ENCODE measurements at regions not wholly inside any gene's neighbourhood (a gene's known extent, or its start where the extent isn't known, plus 50 kb on each side); places are given as distances from the start of the nearest gene placed in this dataset.

GRCh38 chr2:215886022-215886421 lies 127.3 kb downstream of the MREG start:
- no peak for TF ChIP-seq HNRNPK (IDR thresholded peaks at IDR 0.05; ENCODE audit: low read depth, low read length, poor library complexity, severe bottlenecking)
- no peak for TF ChIP-seq E2F5 (CRISPR knock-in tag; IDR thresholded peaks at IDR 0.05)
- TF ChIP-seq RFX7 (CRISPR knock-in tag; IDR thresholded peaks at IDR 0.05), result no peak
- no peak for TF ChIP-seq CC2D1A (IDR thresholded peaks at IDR 0.05)
- TF ChIP-seq CEBPZ (IDR thresholded peaks at IDR 0.05; ENCODE audit: borderline replicate concordance, low read depth, low read length), result no peak
